T-helper 2 cell treated with Interferon-gamma antibody and Interleukin-4, amounts not matched to agents 100 ng/mL and 5 ng/mL, for 36 hours (primary cell): ENCODE measurements at regions not wholly inside any gene's neighbourhood (a gene's known extent, or its start where the extent isn't known, plus 50 kb on each side); places are given as distances from the start of the nearest gene placed in this dataset.
"Not testable (repeated sequence)": the region's sequence is repeated elsewhere in the genome, so short reads cannot be mapped to it uniquely, and the experiment has no call there.

Experiments
- intact Hi-C: fragments of 100-400 bp; cut with micrococcal nuclease; formaldehyde crosslinking; loops from one replicate; pipeline ENCODE4 v1.15.1; 2023

- intact Hi-C loops: no loop called here
Measured at GRCh38 chr2:239833269-239834109, 191.7 kb downstream of the NDUFA10 start.

- intact Hi-C loops: no loop called here
Measured at GRCh38 chr2:239832490-239833268, 192.5 kb downstream of the NDUFA10 start.

DNA sequence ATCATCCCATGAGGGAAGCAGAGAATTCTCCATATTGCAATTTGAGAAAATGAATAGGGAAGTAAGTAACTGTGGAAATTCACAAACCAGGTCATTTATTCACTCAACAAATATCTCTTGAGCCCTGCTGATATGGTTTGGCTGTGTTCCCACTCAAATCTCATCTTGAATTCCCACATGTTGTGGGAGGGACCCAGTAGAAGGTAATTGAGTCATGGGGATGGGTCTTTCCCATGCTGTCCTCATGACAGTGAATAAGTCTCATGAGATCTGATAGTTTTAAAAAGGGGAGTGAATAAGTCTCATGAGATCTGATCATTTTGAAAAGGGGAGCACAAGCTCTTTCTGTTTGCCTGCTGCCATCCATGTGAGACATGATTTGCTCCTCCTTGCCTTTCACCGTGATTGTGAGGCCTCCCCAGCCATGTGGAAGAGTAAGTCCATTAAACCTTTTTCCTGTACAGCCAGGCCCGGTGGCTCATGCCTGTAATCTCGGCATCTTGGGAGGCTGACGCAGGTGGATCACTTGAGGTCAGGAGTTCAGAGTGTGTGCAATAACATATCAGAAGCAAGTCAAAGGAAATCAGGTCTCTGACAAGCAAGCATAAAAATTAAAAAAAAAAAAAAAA, 193.2 kb downstream of the NDUFA10 start:
- intact Hi-C loops: no loop called here

DNA sequence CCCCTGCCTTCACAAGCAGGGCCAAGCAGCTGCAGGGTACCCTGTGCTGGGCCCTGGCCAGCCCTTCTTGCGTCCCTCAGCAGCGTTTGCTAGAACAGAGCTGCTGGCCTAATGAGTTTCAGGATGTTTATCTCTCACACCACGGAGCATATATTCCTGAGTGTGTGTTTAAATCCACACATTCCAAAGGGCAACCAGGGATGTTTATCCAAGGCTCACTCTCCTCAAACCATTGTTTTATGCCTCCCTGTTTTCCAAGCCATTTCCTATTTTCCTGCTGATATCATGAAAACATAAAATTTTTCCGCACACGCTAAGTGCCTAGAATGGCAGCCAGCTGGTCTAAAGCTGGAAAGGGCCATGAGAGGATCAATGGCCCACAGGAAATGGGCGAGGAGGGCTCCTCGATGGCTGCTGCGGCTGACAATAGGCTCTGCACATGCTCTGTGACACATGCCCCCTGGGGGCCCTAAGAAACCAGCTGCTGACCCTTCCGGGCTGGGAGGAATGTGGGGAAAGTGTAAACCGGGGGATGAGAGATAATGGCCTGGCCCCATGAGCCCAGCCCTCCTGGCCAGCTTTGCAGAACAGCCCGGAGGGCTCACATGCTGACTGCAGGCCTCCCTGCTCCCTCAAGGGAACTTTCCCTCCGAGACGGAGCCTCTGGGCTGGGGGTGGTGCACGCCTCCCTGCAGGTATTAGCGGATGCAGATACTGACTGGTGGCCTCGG, 194.0 kb downstream of the NDUFA10 start:
- intact Hi-C loops: no loop called here

- intact Hi-C loops: no loop called here
Measured at GRCh38 chr2:239830121-239831000, 194.8 kb downstream of the NDUFA10 start.

GRCh38 chr2:239829326-239829725, 195.8 kb downstream of the NDUFA10 start:
- intact Hi-C loops: no loop called here

DNA sequence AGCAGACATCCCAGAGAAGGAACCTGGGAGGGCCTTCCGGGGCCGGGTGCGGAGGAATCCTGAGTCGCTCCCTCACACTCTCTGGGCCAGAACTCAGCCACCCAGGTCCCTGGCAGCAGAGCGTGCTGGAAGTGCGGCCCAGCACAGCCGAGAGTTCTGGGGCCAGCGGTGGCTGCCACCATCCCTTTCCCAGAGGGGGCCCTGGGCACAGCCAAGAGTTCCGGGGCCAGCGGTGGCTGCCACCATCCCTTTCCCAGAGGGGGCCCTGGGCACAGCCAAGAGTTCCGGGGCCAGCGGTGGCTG, 196.2 kb downstream of the NDUFA10 start:
- intact Hi-C loops: not testable (repeated sequence)

DNA sequence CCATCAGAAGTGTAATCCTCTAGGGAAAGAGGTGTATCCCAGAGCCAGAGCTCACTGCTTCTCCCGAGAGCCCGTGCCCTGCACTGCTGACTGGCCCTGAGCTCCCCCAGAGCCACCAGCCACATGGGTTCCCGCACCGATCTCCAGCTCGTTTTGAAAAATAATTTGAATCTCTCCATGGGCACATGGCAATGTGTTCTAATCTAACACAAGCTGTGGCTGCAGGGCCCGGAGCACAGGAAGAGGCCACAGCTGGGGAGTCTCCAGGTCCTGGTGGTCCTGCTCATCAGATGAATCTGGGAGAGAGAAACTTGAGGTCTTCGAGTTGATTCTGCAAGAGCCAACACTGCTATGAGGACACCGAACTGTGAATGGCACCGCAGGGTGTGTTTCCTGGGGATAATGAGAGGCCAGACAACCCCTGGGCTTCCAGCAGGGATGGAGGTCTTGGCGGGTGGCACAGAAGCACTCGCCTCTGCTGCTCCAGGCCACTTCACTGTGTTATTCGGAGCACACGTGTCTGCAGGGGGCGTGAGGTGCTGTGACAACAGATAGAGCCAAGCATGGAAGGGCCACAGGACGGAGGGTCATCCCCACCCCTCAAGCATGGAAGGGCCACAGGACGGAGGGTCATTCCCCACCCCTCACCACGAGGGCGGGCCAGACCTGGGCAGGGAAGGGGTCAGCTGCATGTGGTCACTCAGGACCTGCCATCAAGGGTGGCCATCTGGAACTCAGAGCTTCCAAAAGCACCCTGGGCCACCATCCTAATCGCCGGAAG, 196.8 kb downstream of the NDUFA10 start:
- intact Hi-C loops: no loop called here

- intact Hi-C loops: no loop called here
Measured at GRCh38 chr2:239827523-239827890, 197.6 kb downstream of the NDUFA10 start.

- intact Hi-C loops: no loop called here
Measured at GRCh38 chr2:239826786-239827522, 198.2 kb downstream of the NDUFA10 start.

GRCh38 chr2:239826376-239826775, 198.8 kb downstream of the NDUFA10 start:
- intact Hi-C loops: no loop called here

GRCh38 chr2:239825705-239825979, 199.5 kb downstream of the NDUFA10 start:
- intact Hi-C loops: no loop called here

GRCh38 chr2:239824866-239825704, 200.1 kb downstream of the NDUFA10 start:
- intact Hi-C loops: no loop called here

GRCh38 chr2:239824046-239824694, 201.0 kb downstream of the NDUFA10 start:
- intact Hi-C loops: no loop called here

GRCh38 chr2:239822146-239822831, 202.9 kb downstream of the NDUFA10 start:
- intact Hi-C loops: no loop called here

DNA sequence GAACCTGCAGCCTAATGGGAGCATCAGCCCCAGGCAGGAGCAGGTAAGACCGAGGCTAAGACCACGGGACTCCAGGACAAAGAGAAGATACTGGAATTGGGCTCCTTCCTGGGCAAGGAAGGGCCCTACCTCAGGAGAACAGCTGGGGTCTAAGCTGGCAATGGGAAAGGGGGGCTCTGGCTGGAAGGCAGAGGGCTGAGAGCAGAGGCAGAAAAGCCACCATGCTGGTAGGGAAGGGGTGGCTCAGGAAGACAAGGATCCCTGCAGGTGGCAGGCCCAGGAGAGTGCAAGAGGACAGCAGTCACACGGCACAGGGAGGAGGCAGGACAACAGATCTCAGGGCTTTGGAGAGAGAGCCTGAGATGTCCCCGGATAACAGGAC, 203.5 kb downstream of the NDUFA10 start:
- intact Hi-C loops: no loop called here
